ENCODE measurements at regions not wholly inside any gene's neighbourhood (a gene's known extent, or its start where the extent isn't known, plus 50 kb on each side); places are given as distances from the start of the nearest gene placed in this dataset.

- H3K9me2 ChIP-seq (ENCODE audit: insufficient read depth, low read length) = no peaks in the 10 kb centered on the region
- H2AFZ ChIP-seq (ENCODE audit: low read depth, low read length) = no peak overlapping the region
- H3K27ac ChIP-seq (ENCODE audit: low read length) = no peak overlapping the region
- no peak for TF ChIP-seq MXI1 (conservative IDR thresholded peaks at IDR 0.05; ENCODE audit: poor library complexity, severe bottlenecking)
- TF ChIP-seq SMC3 (conservative IDR thresholded peaks at IDR 0.05; ENCODE audit: poor library complexity) = no peak
- no peak for TF ChIP-seq EZH2 (IDR thresholded peaks at IDR 0.05; ENCODE audit: borderline replicate concordance, insufficient read depth, low read length, poor library complexity, severe bottlenecking)
- no peak for TF ChIP-seq REST (IDR thresholded peaks at IDR 0.05; ENCODE audit: borderline replicate concordance)
- TF ChIP-seq RAD21 (conservative IDR thresholded peaks at IDR 0.05) = no peak
- no peak for TF ChIP-seq TAF1 (IDR thresholded peaks at IDR 0.05; ENCODE audit: low read depth)
- TF ChIP-seq EP300 (conservative IDR thresholded peaks at IDR 0.05; ENCODE audit: poor library complexity, severe bottlenecking) = no peak
- no peak for TF ChIP-seq CTCF (IDR thresholded peaks at IDR 0.05; ENCODE audit: poor library complexity, severe bottlenecking)
- no peak for TF ChIP-seq POLR2AphosphoS5 (IDR thresholded peaks at IDR 0.05)
- H3K9me3 ChIP-seq (ENCODE audit: low read length) = no peaks in the 10 kb centered on the region
- H3F3A ChIP-seq (ENCODE audit: insufficient read depth, low read length, poor library complexity, severe bottlenecking) = no peaks in the 10 kb centered on the region
- no peaks in the 10 kb centered on the region for H3K79me2 ChIP-seq (replicated peaks; ENCODE audit: insufficient read depth, low read length)
- no peaks in the 10 kb centered on the region for H3K36me3 ChIP-seq (ENCODE audit: insufficient read depth, low read length)
- H4K20me1 ChIP-seq (ENCODE audit: insufficient read depth) = no peaks in the 10 kb centered on the region
- H3K27me3 ChIP-seq (ENCODE audit: insufficient read depth, low read depth, low read length) = no peaks in the 10 kb centered on the region
- H3K9ac ChIP-seq (ENCODE audit: low read length) = no peak overlapping the region
- H3K4me3 ChIP-seq (ENCODE audit: low read length) = no peak overlapping the region
- H3K4me2 ChIP-seq (ENCODE audit: low read length) = no peak overlapping the region
Measured at GRCh38 chr5:97986069-97986468, 787.4 kb upstream of the RGMB start.

- TF ChIP-seq POLR2AphosphoS5 (IDR thresholded peaks at IDR 0.05) (no peak), CTCF (IDR thresholded peaks at IDR 0.05; ENCODE audit: poor library complexity, severe bottlenecking) (no peak), MXI1 (conservative IDR thresholded peaks at IDR 0.05; ENCODE audit: poor library complexity, severe bottlenecking) (no peak), EZH2 (IDR thresholded peaks at IDR 0.05; ENCODE audit: borderline replicate concordance, insufficient read depth, low read length, poor library complexity, severe bottlenecking) (no peak), SMC3 (conservative IDR thresholded peaks at IDR 0.05; ENCODE audit: poor library complexity) (no peak), EP300 (conservative IDR thresholded peaks at IDR 0.05; ENCODE audit: poor library complexity, severe bottlenecking) (no peak), TAF1 (IDR thresholded peaks at IDR 0.05; ENCODE audit: low read depth) (no peak), RAD21 (conservative IDR thresholded peaks at IDR 0.05) (no peak), REST (IDR thresholded peaks at IDR 0.05; ENCODE audit: borderline replicate concordance) (no peak)
Measured at GRCh38 chr5:97991236-97991635, 782.2 kb upstream of the RGMB start.

More at GRCh38 chr5:97991236-97991635, 782.2 kb upstream of the RGMB start:
- Histone ChIP-seq H3K9me3 (ENCODE audit: low read length) (no peaks in the 10 kb centered on the region), H3F3A (ENCODE audit: insufficient read depth, low read length, poor library complexity, severe bottlenecking) (no peaks in the 10 kb centered on the region), H3K79me2 (replicated peaks; ENCODE audit: insufficient read depth, low read length) (no peaks in the 10 kb centered on the region), H3K9ac (ENCODE audit: low read length) (no peak overlapping the region), H3K27ac (ENCODE audit: low read length) (no peak overlapping the region), H3K36me3 (ENCODE audit: insufficient read depth, low read length) (no peaks in the 10 kb centered on the region), H4K20me1 (ENCODE audit: insufficient read depth) (no peaks in the 10 kb centered on the region), H3K27me3 (ENCODE audit: insufficient read depth, low read depth, low read length) (no peaks in the 10 kb centered on the region), H3K9me2 (ENCODE audit: insufficient read depth, low read length) (no peaks in the 10 kb centered on the region), H3K4me2 (ENCODE audit: low read length) (no peak overlapping the region), H2AFZ (ENCODE audit: low read depth, low read length) (no peak overlapping the region), H3K4me3 (ENCODE audit: low read length) (no peak overlapping the region)
